GM12892 (cell line): ENCODE measurements at regions not wholly inside any gene's neighbourhood (a gene's known extent, or its start where the extent isn't known, plus 50 kb on each side); places are given as distances from the start of the nearest gene placed in this dataset.

Experiments used
- POLR2A ChIP-seq: IDR thresholded peaks from 2 replicates; pipeline ENCODE4 v1.6.1; 2011; ENCODE audit warnings: low read depth, low read length, control low read depth
- POLR2AphosphoS5 ChIP-seq: IDR thresholded peaks from 2 replicates; pipeline ENCODE4 v1.6.1; 2011; ENCODE audit warnings: low read depth, low read length, control low read depth

DNA sequence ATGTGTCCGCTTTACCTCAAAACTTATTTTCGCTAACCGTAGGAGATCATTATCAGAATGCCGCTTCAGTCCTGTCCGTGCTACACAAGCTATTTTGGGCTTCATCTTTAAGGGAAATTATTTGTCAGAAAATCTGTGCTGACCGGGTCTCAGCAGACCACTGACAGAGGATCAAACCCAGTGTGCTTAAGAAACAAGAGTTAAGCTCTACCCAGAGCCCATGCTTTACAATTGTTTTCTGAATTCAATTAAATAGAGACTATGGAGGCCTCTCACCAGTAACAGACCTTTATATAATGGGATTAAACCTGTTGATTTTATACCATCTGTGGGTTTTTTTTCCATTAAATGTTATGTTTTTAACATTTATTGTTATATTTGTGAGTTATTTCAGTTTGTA, 1956.7 kb upstream of the PIK3C3 start:
- no peak for TF ChIP-seq POLR2AphosphoS5
- TF ChIP-seq POLR2A: no peak
